Activated gamma-delta T cell (primary cell): ENCODE measurements at regions not wholly inside any gene's neighbourhood (a gene's known extent, or its start where the extent isn't known, plus 50 kb on each side); places are given as distances from the start of the nearest gene placed in this dataset.
"Not testable (repeated sequence)": the region's sequence is repeated elsewhere in the genome, so short reads cannot be mapped to it uniquely, and the experiment has no call there.

Source experiments
- DNase-seq: peaks from one replicate; lab custom pipeline; 2025; lab: John Stamatoyannopoulos, UW

- DNase-seq, result no peak
Measured at GRCh38 chr3:166451997-166452396, 614.8 kb upstream of the BCHE start.

GRCh38 chr3:166447513-166447912, 610.3 kb upstream of the BCHE start:
- DNase-seq, result no peak

- DNase-seq, result no peak
Measured at GRCh38 chr3:166446986-166447385, 609.8 kb upstream of the BCHE start.

GRCh38 chr3:166446291-166446690, 609.1 kb upstream of the BCHE start:
- DNase-seq, result no peak

DNA sequence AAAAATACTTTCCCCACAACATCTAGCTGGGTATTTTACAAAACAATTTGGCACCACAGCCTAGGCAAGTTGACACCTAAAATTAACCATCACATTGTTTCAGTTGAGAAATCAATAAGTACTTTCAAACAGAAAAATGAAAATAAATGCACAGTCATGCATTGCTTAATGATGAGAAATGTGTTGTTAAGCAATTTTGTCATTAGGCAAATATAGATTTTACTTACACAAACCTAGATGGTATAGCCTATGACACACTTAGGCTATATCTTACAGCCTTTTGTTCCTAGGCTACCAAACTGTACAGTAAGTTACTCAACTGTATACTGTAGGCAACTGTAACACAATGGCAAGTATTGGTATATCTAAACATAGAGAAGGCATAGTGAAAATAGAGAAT, 608.6 kb upstream of the BCHE start:
- DNase-seq, result no peak

- no peak for DNase-seq
Measured at GRCh38 chr3:166444756-166445155, 607.5 kb upstream of the BCHE start.

DNA sequence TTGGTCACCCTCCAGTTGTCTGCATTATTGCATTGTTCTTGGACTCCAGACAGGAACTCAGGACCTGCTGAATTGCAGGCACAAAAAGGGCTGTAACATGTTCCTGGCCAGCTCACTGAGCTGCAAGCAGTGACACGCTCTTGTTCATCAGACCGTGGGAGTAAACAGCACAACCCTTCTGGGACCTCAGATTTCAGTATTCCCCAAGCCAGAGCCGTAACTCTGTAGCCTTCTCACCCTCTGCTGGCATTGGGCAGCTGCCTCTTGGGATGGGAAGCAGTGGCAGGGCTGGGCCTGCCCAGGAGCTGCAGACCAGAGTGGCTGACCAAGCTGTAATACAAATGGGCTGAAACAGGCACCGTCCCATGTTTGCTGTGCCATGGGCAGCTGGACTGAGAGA, 607.1 kb upstream of the BCHE start:
- no peak for DNase-seq

- no peak for DNase-seq
Measured at GRCh38 chr3:166435469-166436057, 598.3 kb upstream of the BCHE start.

DNA sequence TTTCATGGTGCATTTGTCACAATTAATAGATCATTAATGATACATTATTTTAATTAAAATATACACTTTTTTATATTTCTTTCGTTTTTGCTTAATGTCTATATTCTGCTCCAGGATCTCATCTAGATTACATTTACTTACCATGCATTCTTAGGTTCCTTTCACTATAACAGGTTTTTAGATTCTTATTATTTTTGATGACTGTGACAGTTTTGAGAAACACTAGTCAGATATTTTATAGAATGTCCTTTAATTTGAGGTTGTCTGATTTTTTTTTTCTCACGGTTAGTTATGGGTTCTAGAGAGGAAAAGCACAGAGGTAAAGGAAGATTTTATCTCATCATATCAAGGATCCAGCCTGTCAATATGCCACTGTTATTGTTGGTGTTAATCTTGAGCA, 595.8 kb upstream of the BCHE start:
- no peak for DNase-seq

DNA sequence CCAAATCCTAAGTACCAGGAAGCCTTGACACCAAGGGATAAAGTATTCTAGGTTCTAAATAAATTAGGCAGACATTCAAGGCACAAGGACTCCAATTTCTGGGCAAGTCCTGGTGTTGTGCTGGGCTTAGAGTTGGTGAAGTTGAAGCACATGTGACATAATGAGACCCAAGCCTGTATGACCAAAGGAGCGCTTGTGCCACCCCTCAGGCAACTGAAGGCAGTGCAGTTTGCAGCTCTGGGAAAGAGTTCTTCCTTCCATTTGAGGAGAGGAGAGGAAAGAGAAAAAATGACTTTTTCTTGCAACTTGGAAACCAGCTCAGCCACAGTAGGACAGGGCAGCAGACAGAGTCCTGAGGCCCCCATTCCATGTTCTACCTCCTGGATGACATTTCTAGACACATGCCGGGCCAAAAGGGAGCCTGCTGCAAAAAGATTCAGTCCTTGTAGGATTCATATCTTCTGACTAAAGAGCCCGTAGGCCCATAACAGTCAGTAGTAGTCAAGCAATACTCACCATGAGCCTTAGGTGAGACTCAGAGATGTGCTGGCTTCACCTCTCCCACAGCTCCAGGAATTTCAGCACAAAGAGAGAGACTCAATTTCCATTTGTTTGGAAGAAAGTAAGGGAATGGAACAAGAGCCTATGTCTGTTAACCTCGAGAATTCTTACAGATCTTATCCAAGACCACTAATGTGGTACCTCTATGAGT, 588.8 kb upstream of the BCHE start:
- DNase-seq, result no peak

DNA sequence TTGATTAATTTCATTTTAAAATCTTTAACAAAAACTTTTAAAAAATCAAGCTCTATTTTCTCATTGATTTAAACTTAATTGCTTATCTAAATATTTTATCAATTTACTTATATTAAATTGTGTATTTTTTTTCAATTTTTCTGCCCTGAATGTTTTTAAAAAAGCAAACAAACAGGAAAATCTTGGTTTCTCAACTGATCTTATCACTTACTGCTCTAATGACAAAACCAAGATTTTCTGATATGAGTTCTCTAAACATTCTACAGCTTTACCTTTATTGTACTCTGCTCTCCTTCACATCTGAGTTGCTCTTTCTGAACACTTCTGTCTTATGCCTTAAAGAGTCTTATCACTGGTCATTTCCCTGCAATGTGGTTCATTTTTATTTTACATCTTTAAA, 587.8 kb upstream of the BCHE start:
- no peak for DNase-seq

DNA sequence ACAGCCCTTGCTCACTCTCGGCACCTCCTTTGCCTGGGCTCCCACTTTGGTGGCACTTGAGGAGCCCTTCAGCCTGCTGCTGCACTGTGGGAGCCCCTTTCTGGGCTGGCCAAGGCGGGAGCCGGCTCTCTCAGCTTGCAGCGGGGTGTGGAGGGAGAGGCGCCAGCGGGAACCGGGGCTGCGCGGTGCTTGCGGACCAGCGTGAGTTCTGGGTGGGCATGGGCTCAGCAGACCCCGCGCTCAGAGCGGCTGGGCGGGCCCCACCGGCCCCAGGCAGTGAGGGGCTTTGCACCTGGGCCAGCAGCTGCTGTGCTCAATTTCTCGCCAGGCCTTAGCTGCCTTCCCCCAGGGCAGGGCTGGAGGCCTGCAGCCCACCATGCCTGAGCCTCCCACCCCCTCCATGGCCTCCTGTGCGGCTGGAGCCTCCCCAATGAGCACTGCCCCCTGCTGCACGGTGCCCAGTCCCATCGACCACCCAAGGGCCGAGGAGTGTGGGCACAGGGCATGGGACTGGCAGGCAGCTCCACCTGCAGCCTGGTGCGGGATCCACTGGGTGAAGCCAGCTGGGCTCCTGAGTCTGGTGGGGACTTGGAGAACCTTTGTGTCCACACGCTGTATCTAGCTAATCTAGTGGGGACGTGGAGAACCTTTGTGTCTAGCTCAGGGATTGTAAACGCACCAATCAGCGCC, 586.7 kb upstream of the BCHE start:
- not testable (repeated sequence) for DNase-seq

GRCh38 chr3:166422556-166422955, 585.3 kb upstream of the BCHE start:
- DNase-seq, result no peak

DNA sequence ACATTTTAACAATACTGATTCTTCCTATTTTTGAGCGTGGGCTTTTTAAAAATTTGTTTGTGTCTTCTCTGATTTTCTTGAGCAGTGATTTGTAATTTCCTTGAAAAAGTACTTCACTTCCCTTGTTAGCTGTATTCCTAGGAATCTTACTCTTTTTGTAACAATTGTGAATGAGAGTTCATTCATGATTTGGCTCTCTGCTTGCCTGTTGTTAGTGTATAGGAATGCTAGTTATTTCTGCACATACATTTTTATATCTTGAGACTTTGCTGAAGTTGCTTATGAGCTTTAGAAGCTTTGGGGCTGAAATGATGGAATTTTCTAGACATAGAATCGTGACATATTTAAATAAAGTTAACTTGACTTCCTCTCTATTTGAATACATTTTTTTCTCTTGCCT, 582.8 kb upstream of the BCHE start:
- DNase-seq, result no peak

DNA sequence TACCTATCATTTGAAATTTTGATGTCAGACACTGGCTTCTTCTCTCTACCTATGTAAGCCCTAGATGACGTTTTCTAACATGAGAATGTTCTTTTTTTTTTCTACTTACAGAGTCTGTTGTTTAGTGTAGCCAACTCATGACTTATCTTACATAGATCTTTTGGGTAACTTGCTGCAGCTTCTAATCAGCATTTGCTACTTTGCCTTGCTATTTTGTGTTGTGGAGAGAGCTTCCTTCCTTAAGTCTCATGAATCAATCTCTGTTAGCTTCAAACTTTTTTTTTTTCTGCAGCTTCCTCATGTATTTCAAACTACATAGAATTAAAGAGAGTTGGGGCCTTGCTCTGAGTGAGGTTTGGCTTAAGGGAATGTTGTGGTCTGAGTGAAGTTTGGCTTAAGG, 568.7 kb upstream of the BCHE start:
- DNase-seq, result no peak

DNA sequence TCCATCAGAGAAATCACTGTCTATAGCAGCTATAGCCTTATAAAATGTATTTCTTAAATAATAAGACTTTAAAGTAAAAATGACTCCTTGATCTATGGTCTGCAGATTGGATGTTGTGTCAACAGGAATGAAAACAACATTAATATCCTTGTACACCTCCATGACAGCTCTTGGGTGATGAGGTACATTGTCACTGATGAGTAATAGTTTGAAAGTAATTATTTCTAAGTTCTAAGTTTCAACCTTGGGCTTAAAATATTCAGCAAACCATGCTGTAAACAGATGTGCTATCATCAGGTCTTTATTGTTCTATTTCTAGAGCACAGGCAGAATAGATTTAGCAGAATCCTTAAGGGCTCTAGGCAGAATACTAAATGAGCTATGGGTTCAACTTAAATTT, 568.2 kb upstream of the BCHE start:
- no peak for DNase-seq

- no peak for DNase-seq
Measured at GRCh38 chr3:166390303-166390702, 553.1 kb upstream of the BCHE start.

GRCh38 chr3:166388321-166388720, 551.1 kb upstream of the BCHE start:
- DNase-seq, result no peak

GRCh38 chr3:166372571-166373106, 535.4 kb upstream of the BCHE start:
- DNase-seq, result no peak

GRCh38 chr3:166367947-166368533, 530.8 kb upstream of the BCHE start:
- DNase-seq, result no peak

DNA sequence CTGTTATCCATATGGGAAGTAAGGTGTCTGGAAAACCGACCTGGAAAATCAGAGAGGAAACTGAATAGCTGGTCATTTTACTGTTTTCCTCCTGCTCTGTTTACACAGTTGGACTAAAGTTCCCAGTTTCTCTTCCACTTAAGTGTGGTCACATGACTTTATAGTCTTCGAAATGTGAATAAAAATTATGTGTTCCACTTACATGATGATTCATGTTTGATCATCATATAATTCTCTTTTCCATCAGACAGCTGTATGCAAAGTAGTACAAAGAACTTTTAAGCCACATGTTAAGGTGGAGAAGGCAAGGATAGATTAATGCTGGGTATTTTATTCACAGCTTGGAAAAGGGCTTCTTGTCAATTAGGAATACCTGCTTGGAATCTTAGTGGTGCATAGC, 525.5 kb upstream of the BCHE start:
- no peak for DNase-seq

DNA sequence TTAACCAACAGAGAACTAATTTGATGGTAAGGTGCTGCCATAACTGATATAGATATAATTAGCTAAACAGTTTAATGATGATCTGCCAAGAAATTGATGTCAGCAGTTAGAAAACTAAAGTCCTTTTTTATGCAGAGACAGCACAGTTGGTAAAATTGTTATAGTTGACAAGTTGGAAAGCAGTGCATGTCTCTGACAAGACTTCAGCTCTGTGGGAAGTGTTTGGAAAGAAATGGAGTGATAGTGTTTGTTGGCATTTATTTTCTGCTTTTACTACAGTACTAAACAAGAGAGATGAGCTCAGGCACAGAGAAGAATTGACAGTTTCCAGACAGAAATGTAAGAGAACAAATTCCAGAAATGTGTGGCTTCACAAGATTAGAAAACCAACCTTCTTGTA, 523.5 kb upstream of the BCHE start:
- DNase-seq, result no peak

DNA sequence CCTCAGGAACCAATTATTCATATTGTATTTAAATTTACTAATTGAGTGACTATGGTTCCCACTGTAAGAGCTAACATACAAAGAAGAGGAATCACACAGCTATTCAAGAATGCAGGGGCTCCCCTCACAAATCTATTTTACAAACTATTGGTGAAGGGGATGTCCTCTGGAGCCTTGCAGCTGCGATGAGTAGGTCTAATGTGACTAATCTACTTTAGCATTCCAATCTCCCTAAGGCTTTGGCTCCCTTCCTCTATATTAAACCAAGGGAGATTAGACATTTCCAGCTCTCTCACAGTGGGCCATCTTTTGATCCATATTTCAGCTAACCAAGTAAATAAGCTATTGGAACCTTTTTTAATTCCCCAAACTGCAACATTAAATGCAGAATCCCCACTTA, 514.2 kb upstream of the BCHE start:
- no peak for DNase-seq
